CD4-positive, alpha-beta T cell treated with Interleukin-1 beta for 1 hour (primary cell): ENCODE measurements at regions not wholly inside any gene's neighbourhood (a gene's known extent, or its start where the extent isn't known, plus 50 kb on each side); places are given as distances from the start of the nearest gene placed in this dataset.
A peak's percentile ranks its signal among the peaks of the same experiment; 100 is the strongest.
"Not testable (repeated sequence)": the region's sequence is repeated elsewhere in the genome, so short reads cannot be mapped to it uniquely, and the experiment has no call there.

Experiments used
- DNase-seq, 2 donors: peaks; one replicate each; pipeline ENCODE4 v3.0.0-alpha.2; 2020 to 2022

GRCh38 chr9:89674667-89675057 is 69.8 kb downstream of the GADD45G start:
- no peak for DNase-seq

GRCh38 chr9:89675058-89675742 is 70.4 kb downstream of the GADD45G start:
- no peak for DNase-seq

GRCh38 chr9:89676281-89676680 is 71.5 kb downstream of the GADD45G start:
- no peak for DNase-seq

- DNase-seq = no peak
Observed at GRCh38 chr9:89677702-89678395, 73.0 kb downstream of the GADD45G start.

- no peak for DNase-seq
Observed at GRCh38 chr9:89678396-89679015, 73.7 kb downstream of the GADD45G start.

GRCh38 chr9:89679016-89679415 is 74.2 kb downstream of the GADD45G start:
- no peak for DNase-seq

- DNase-seq = no peak
Observed at GRCh38 chr9:89679581-89679980, 74.8 kb downstream of the GADD45G start.

- DNase-seq = no peak
Observed at GRCh38 chr9:89680547-89681467, 76.0 kb downstream of the GADD45G start.

- DNase-seq = not testable (repeated sequence)
Observed at GRCh38 chr9:89681468-89681859, 76.7 kb downstream of the GADD45G start.

GRCh38 chr9:89683626-89684025 is 78.8 kb downstream of the GADD45G start:
- no peak for DNase-seq

GRCh38 chr9:89684218-89684617 is 79.4 kb downstream of the GADD45G start:
- DNase-seq = no peak

- no peak for DNase-seq
Observed at GRCh38 chr9:89684912-89685636, 80.3 kb downstream of the GADD45G start.

GRCh38 chr9:89685698-89686097 is 80.9 kb downstream of the GADD45G start:
- no peak for DNase-seq

- no peak for DNase-seq
Observed at GRCh38 chr9:89686126-89686525, 81.3 kb downstream of the GADD45G start.

- no peak for DNase-seq
Observed at GRCh38 chr9:89686621-89687020, 81.8 kb downstream of the GADD45G start.

- no peak for DNase-seq
Observed at GRCh38 chr9:89687188-89687587, 82.4 kb downstream of the GADD45G start.

GRCh38 chr9:89687848-89688247 is 83.0 kb downstream of the GADD45G start:
- no peak for DNase-seq

GRCh38 chr9:89689321-89689720 is 84.5 kb downstream of the GADD45G start:
- not testable (repeated sequence) for DNase-seq

- peak in 1 of 2 donors; percentile 12 for DNase-seq
Observed at GRCh38 chr9:89690334-89690912, 85.6 kb downstream of the GADD45G start.

GRCh38 chr9:89695441-89695891 is 90.7 kb downstream of the GADD45G start:
- no peak for DNase-seq

GRCh38 chr9:89695979-89696378 is 91.2 kb downstream of the GADD45G start:
- not testable (repeated sequence) for DNase-seq

- no peak for DNase-seq
Observed at GRCh38 chr9:89696780-89697179, 92.0 kb downstream of the GADD45G start.
